ENCODE measurements at regions not wholly inside any gene's neighbourhood (a gene's known extent, or its start where the extent isn't known, plus 50 kb on each side); places are given as distances from the start of the nearest gene placed in this dataset.

- no peaks in the 10 kb centered on the region for H3K27me3 ChIP-seq (replicated peaks; ENCODE audit: insufficient read depth, low read depth, low read length, poor library complexity)
- H3K36me3 ChIP-seq (ENCODE audit: insufficient read depth, low read length, poor library complexity, severe bottlenecking) = no peaks in the 10 kb centered on the region
- ChIA-PET POLR2A (ENCODE audit: low non-redundant PET) (no interaction called here), CTCF (no interaction called here)
- no peaks in the 10 kb centered on the region for H3K9me3 ChIP-seq (ENCODE audit: low read depth, low read length, poor library complexity, severe bottlenecking)
- DNase-seq (ENCODE audit: low spot score) = no peak
- intact Hi-C loops (cut with micrococcal nuclease; ENCODE audit: unreplicated experiment) = no loop called here
- no peak for TF ChIP-seq EZH2 (IDR thresholded peaks at IDR 0.05; ENCODE audit: borderline replicate concordance, low read depth, low read length, poor library complexity, severe bottlenecking)
- TF ChIP-seq CTCF (conservative IDR thresholded peaks at IDR 0.05; ENCODE audit: low read depth, low read length) = no peak
- H3K27ac ChIP-seq (ENCODE audit: low read depth, low read length, poor library complexity, severe bottlenecking) = no peak overlapping the region
- no TSS peak for BruUV-seq (replicated peaks)
- peaks cover 17% of the 10 kb centered on the region for H3K4me1 ChIP-seq (ENCODE audit: insufficient read depth, low read length, poor library complexity, severe bottlenecking)
- no peak overlapping the region for H3K4me3 ChIP-seq (ENCODE audit: low read depth, low read length, poor library complexity, severe bottlenecking)
These were observed 93.1 kb upstream of the TEX13D start for GRCh38 chrX:124239324-124239723.

- POLR2A ChIA-PET (ENCODE audit: low non-redundant PET) = no interaction called here
- CTCF ChIA-PET = no interaction called here
- Histone ChIP-seq H3K27ac (ENCODE audit: low read depth, low read length, poor library complexity, severe bottlenecking) (no peak overlapping the region), H3K36me3 (ENCODE audit: insufficient read depth, low read length, poor library complexity, severe bottlenecking) (no peaks in the 10 kb centered on the region), H3K27me3 (replicated peaks; ENCODE audit: insufficient read depth, low read depth, low read length, poor library complexity) (no peaks in the 10 kb centered on the region), H3K4me1 (ENCODE audit: insufficient read depth, low read length, poor library complexity, severe bottlenecking) (peaks cover 17% of the 10 kb centered on the region), H3K4me3 (ENCODE audit: low read depth, low read length, poor library complexity, severe bottlenecking) (no peak overlapping the region), H3K9me3 (ENCODE audit: low read depth, low read length, poor library complexity, severe bottlenecking) (no peaks in the 10 kb centered on the region)
- TF ChIP-seq CTCF (conservative IDR thresholded peaks at IDR 0.05; ENCODE audit: low read depth, low read length) (no peak), EZH2 (IDR thresholded peaks at IDR 0.05; ENCODE audit: borderline replicate concordance, low read depth, low read length, poor library complexity, severe bottlenecking) (no peak)
- intact Hi-C loops (cut with micrococcal nuclease; ENCODE audit: unreplicated experiment) = no loop called here
- BruUV-seq (replicated peaks) = no TSS peak
- no peak for DNase-seq (ENCODE audit: low spot score)
These were observed 92.5 kb upstream of the TEX13D start for GRCh38 chrX:124239911-124240310.

GRCh38 chrX:124240422-124240821 is 92.0 kb upstream of the TEX13D start:
- intact Hi-C loops (cut with micrococcal nuclease; ENCODE audit: unreplicated experiment) = no loop called here
- CTCF ChIA-PET = no interaction called here
- Histone ChIP-seq H3K36me3 (ENCODE audit: insufficient read depth, low read length, poor library complexity, severe bottlenecking) (no peaks in the 10 kb centered on the region), H3K9me3 (ENCODE audit: low read depth, low read length, poor library complexity, severe bottlenecking) (no peaks in the 10 kb centered on the region), H3K27me3 (replicated peaks; ENCODE audit: insufficient read depth, low read depth, low read length, poor library complexity) (no peaks in the 10 kb centered on the region), H3K4me1 (ENCODE audit: insufficient read depth, low read length, poor library complexity, severe bottlenecking) (peaks cover 17% of the 10 kb centered on the region), H3K27ac (ENCODE audit: low read depth, low read length, poor library complexity, severe bottlenecking) (no peak overlapping the region), H3K4me3 (ENCODE audit: low read depth, low read length, poor library complexity, severe bottlenecking) (no peak overlapping the region)
- no peak for DNase-seq (ENCODE audit: low spot score)
- POLR2A ChIA-PET (ENCODE audit: low non-redundant PET) = no interaction called here
- TF ChIP-seq CTCF (conservative IDR thresholded peaks at IDR 0.05; ENCODE audit: low read depth, low read length) (no peak), EZH2 (IDR thresholded peaks at IDR 0.05; ENCODE audit: borderline replicate concordance, low read depth, low read length, poor library complexity, severe bottlenecking) (no peak)
- no TSS peak for BruUV-seq (replicated peaks)

All from A673 (cell line).